Cardiac fibroblast (primary cell): ENCODE measurements at regions not wholly inside any gene's neighbourhood (a gene's known extent, or its start where the extent isn't known, plus 50 kb on each side); places are given as distances from the start of the nearest gene placed in this dataset.

Experiments
- DNase-seq, 2 donors: peaks; one replicate each; pipeline versions ENCODE4 v3.0.0 to v3.0.0-alpha.2; 2010; ENCODE audit warnings: low read depth in 2 of 2
- H3K4me3 ChIP-seq, 2 donors: replicated peaks in 1 of 2; 1 replicate in 1 of 2; 2 replicates in 1 of 2; pipeline ENCODE4 v1.5.1; 2011; ENCODE audit warnings: low read depth in 2 of 2, low read length in 2 of 2, mild to moderate bottlenecking in 2 of 2, moderate library complexity in 1 of 2
- TF ChIP-seq, protein P1 (sequence below): IDR thresholded peaks from one replicate; pipeline ENCODE4 v1.5.1; 2011; ENCODE audit warnings: low read depth, mild to moderate bottlenecking, low read length, inconsistent platforms

DNA sequence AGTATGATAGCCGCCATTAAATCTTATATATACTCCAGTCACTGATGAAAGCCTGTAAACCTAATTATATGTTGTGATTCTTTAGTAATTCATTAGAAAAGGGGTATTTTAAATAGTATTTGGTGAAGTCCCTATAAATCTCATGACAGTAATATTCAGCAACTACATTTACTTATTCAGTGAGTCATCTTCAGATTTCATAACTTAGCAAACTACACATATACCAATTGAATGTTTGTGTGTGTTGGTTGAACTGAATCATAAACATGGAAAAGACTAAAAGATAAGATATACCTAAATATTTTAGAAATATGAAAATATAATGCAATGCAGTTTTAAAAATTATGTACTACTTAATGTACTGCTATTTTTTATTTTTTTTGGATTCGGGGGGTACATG, 1050.4 kb downstream of the MAT2B start:
- peak in 1 of 2 donors; percentile 38 for DNase-seq
- TF ChIP-seq, protein P1, sequence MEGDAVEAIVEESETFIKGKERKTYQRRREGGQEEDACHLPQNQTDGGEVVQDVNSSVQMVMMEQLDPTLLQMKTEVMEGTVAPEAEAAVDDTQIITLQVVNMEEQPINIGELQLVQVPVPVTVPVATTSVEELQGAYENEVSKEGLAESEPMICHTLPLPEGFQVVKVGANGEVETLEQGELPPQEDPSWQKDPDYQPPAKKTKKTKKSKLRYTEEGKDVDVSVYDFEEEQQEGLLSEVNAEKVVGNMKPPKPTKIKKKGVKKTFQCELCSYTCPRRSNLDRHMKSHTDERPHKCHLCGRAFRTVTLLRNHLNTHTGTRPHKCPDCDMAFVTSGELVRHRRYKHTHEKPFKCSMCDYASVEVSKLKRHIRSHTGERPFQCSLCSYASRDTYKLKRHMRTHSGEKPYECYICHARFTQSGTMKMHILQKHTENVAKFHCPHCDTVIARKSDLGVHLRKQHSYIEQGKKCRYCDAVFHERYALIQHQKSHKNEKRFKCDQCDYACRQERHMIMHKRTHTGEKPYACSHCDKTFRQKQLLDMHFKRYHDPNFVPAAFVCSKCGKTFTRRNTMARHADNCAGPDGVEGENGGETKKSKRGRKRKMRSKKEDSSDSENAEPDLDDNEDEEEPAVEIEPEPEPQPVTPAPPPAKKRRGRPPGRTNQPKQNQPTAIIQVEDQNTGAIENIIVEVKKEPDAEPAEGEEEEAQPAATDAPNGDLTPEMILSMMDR = no peak
- H3K4me3 ChIP-seq = no peak overlapping the region

DNA sequence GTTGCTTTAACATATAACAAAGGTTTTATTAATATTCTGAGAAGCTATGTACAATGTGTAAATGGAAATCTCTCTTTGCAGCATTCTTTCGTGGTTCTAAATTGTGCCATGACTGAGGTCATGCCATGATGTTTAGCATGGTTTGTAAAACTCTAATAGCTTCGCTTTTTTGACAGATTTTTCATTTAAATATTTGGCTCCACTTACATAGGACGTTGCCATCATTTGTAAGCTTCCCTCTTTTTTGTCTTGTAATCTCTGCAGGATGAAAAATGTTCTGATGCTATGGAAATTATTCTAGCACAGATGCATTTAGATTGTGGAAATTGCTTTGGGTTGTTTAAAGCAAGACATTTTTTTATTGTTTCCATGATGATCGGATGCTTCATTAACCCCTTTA, 1054.8 kb downstream of the MAT2B start:
- TF ChIP-seq, protein P1 = no peak
- DNase-seq = no peak
- no peak overlapping the region for H3K4me3 ChIP-seq

DNA sequence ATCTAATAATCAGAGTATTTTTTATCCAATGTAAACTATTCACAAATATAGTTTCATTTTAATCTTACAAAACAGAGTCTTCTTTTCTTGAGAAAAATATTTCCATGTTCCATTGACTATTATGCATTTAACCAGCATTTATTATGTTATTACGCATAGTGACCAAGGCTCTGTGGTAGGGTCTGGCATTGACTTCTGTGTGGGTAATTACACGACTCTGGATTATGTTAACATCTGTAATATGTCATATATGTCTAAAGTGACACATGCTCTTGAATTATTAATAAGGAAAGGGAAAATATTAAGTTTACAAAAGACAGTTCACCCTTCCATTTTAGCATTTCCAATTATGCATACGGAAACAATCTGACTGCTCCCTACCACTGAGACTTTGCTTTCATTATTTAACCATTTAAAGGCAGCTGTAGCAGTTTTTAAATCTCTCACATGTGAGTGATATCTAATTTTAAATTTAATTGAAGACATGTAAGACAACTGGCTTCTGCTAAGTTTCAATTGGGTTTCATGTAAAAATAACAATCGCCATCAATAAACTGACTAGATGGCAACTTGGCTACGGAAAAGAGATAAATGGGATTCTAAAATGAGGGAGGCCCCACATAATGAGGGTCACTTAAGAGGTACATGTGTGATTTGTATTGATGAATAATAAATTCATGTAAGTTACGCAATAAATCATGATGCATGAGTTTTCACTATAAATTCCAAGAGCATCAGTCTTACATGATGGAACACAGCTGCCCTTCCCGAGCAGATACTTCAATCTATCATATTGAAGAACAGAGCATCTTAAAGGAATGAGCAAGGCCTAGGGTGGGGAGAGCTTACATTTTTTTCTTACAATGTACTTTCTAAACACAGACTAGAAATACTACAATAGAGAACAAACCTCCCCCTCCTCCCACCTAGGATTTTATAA, 1056.8 kb downstream of the MAT2B start:
- peak; percentile 1 to 5 for DNase-seq
- TF ChIP-seq, protein P1 = no peak
- no peak overlapping the region for H3K4me3 ChIP-seq

DNA sequence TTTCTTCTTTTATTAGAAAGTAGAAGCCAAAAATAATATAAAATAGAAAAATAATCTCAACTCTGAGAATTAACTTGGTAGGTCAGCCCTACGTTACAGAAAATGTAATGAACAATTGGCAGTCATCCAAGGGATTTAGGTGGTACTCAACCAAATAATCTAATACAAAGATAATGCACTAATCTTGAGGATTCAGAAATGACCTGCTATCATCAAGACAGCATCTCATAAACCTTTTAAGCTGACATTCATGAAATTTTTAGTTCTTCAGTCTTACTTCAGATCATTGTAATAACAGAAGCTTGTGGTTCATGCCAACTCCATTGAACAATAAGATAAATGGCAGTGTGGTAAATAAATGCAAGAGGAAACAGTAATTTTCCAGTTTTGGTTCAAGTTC, 1058.0 kb downstream of the MAT2B start:
- H3K4me3 ChIP-seq = no peak overlapping the region
- DNase-seq = no peak
- TF ChIP-seq, protein P1 = no peak

DNA sequence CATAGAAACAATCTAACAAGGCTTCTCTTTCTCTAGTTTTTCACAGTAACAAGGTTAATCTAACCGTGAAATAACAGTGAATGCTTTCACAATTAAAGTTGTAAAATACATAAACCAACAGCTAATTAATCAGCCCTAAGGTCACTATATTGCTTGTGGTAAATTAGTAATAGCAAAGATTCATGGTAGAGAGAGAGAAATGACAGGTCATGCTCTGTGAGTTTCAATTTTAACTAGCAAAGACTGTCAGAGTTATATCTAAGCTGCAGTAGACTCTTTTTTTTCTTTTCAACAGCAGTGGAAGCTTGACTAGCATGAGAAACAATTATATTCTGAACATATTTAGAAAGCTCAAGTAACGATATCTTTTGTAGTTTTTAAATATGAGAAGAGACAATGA, 1068.0 kb downstream of the MAT2B start:
- H3K4me3 ChIP-seq = no peak overlapping the region
- TF ChIP-seq, protein P1 = no peak
- no peak for DNase-seq

GRCh38 chr5:164577201-164577600, 1071.8 kb downstream of the MAT2B start:
- TF ChIP-seq, protein P1 = no peak
- DNase-seq = no peak
- no peak overlapping the region for H3K4me3 ChIP-seq
